T-helper 2 cell treated with Interferon-gamma antibody and Interleukin-4, amounts not matched to agents 5 μg/mL and 100 μg/mL, for 36 hours (primary cell): ENCODE measurements at regions not wholly inside any gene's neighbourhood (a gene's known extent, or its start where the extent isn't known, plus 50 kb on each side); places are given as distances from the start of the nearest gene placed in this dataset.

ENCODE experiments used
- DNase-seq: peaks from one replicate; pipeline ENCODE4 v3.0.0; 2021; ENCODE audit warnings: low spot score
- H3K27ac Mint-ChIP-seq: one replicate; pipeline ENCODE4 v1.8.0; 2021; ENCODE audit warnings: mild to moderate bottlenecking, mixed read lengths
- H3K27me3 Mint-ChIP-seq: one replicate; pipeline ENCODE4 v1.8.0; 2021; ENCODE audit warnings: low read depth, mixed read lengths
- H3K36me3 Mint-ChIP-seq: one replicate; pipeline ENCODE4 v1.8.0; 2021; ENCODE audit warnings: low read depth, mixed read lengths
- H3K4me1 Mint-ChIP-seq: one replicate; pipeline ENCODE4 v1.8.0; 2021; ENCODE audit warnings: low read depth, mixed read lengths
- H3K4me3 Mint-ChIP-seq: one replicate; pipeline ENCODE4 v1.8.0; 2022; ENCODE audit warnings: mild to moderate bottlenecking, moderate library complexity, mixed read lengths
- H3K9me3 Mint-ChIP-seq: one replicate; pipeline ENCODE4 v1.8.0; 2021; ENCODE audit warnings: mixed read lengths

- Mint-ChIP-seq H3K36me3 (no peaks in the 10 kb centered on the region), H3K27ac (no peak overlapping the region), H3K4me3 (no peak overlapping the region), H3K4me1 (no peaks in the 10 kb centered on the region), H3K9me3 (no peaks in the 10 kb centered on the region), H3K27me3 (no peaks in the 10 kb centered on the region)
- DNase-seq, result no peak
Observed at GRCh38 chr15:97162805-97163495, 797.6 kb upstream of the ARRDC4 start.

DNA sequence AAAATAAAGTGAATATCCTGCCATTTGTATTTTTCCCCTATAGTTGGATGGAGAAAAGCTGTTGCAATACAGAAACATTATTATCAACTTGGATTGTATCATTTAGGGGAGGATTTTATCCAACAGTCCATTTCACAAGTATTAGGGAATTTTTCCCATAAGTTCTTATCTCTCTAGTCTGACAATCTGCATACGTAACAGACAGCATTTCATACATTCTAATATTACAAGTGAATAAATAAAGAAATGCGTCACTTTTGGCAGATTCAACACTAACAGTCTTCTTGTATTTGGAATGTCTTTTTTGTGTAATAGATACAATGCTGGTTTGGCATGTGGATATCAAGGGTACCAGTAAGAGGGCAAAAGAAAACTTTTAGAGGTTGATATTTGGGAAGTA, 795.3 kb upstream of the ARRDC4 start:
- Mint-ChIP-seq H3K27ac (no peak overlapping the region), H3K9me3 (no peaks in the 10 kb centered on the region), H3K27me3 (no peaks in the 10 kb centered on the region), H3K4me3 (no peak overlapping the region), H3K4me1 (no peaks in the 10 kb centered on the region), H3K36me3 (no peaks in the 10 kb centered on the region)
- DNase-seq, result no peak

DNA sequence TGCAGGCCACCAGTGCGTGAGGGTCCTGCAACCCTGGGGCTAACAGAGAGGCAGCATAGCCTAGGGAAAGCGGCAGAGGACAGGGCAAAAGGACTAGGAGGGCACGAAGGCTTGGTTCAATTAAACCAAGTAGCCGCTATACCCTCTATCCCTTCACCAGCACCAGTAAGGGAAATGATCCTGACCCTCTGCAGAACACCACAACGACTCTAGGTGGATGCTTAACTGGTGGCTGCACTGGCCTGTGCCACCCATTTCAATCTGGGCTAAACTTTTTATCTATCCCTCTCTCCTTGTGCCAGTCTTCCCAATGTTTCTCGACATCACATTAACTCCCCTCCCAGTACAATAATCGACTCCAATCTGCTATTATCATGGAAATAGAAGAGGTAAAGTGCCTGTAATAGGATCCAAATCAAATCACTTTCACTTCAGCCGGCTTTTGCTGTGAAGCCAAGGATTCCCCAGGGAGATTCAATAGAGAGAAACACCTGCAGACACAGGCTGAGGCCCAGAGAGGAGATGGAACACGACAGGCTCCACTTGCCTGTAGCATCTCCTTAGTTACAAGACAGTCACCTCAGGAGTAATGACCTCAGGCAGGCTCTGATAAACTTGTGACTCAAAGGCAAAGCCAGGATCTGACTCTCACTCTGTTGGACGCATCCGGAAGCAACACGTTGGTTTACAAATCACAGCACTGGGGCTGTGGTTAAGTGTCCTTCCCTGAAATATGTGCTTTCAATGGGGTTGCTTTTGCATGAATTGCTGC, 791.6 kb upstream of the ARRDC4 start:
- Mint-ChIP-seq H3K4me3 (no peak overlapping the region), H3K27me3 (no peaks in the 10 kb centered on the region), H3K36me3 (no peaks in the 10 kb centered on the region), H3K9me3 (peaks cover under 1% of the 10 kb centered on the region), H3K4me1 (no peaks in the 10 kb centered on the region), H3K27ac (no peak overlapping the region)
- DNase-seq, result no peak

DNA sequence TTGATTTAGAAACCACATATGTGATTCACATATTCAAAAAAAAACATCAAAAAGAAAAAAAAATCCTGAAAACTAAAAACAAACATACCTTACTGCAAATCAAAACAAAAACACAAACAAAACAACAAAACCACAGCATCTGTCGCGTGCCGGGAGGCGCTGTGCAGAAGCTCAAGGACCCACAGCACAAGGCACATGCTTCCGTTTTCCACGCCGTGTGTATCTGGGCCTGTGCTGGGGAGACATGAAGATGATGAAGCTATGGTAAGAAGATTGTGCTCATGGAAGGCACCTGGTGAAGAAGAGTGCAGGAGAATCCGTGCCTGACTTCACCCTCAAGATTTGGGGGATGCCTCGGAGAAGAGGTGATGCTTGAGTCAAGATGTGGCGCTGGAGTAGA, 788.9 kb upstream of the ARRDC4 start:
- no peak for DNase-seq
- Mint-ChIP-seq H3K9me3 (peaks cover 10% of the 10 kb centered on the region), H3K27ac (no peak overlapping the region), H3K27me3 (no peaks in the 10 kb centered on the region), H3K36me3 (no peaks in the 10 kb centered on the region), H3K4me1 (no peaks in the 10 kb centered on the region), H3K4me3 (no peak overlapping the region)

- no peak overlapping the region for H3K27ac Mint-ChIP-seq
- no peaks in the 10 kb centered on the region for H3K27me3 Mint-ChIP-seq
- H3K36me3 Mint-ChIP-seq, result no peaks in the 10 kb centered on the region
- no peak overlapping the region for H3K4me3 Mint-ChIP-seq
- H3K9me3 Mint-ChIP-seq, result peaks cover 19% of the 10 kb centered on the region
- no peaks in the 10 kb centered on the region for H3K4me1 Mint-ChIP-seq
- DNase-seq, result no peak
Observed at GRCh38 chr15:97174886-97175540, 785.5 kb upstream of the ARRDC4 start.

GRCh38 chr15:97177151-97177577, 783.3 kb upstream of the ARRDC4 start:
- Mint-ChIP-seq H3K4me3 (no peak overlapping the region), H3K4me1 (no peaks in the 10 kb centered on the region), H3K9me3 (peaks cover 19% of the 10 kb centered on the region), H3K27me3 (no peaks in the 10 kb centered on the region), H3K36me3 (no peaks in the 10 kb centered on the region), H3K27ac (no peak overlapping the region)
- DNase-seq, result no peak

DNA sequence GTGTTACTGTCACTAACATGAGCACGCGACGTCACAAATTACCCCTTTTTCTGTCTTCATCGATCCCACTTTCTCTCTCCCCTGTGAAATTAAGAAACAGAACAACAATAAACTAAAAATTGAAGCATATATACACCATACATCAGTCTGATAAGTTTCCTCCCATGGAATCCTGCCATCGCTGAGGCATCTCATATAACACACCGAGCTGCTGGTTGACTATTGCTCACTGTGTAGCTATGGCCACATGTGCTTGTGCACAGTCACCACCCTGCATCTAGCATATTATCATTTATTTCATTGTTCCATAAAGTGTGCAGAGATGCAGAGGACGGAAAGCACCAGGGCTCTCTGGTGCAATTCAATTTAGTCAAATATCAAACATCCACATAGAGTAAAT, 777.9 kb upstream of the ARRDC4 start:
- no peak for DNase-seq
- Mint-ChIP-seq H3K9me3 (peaks cover 13% of the 10 kb centered on the region), H3K27ac (no peak overlapping the region), H3K36me3 (no peaks in the 10 kb centered on the region), H3K4me3 (no peak overlapping the region), H3K27me3 (no peaks in the 10 kb centered on the region), H3K4me1 (no peaks in the 10 kb centered on the region)

GRCh38 chr15:97189162-97189780, 771.2 kb upstream of the ARRDC4 start:
- Mint-ChIP-seq H3K4me3 (no peak overlapping the region), H3K27ac (no peak overlapping the region), H3K27me3 (no peaks in the 10 kb centered on the region), H3K4me1 (no peaks in the 10 kb centered on the region), H3K36me3 (no peaks in the 10 kb centered on the region), H3K9me3 (peaks cover 18% of the 10 kb centered on the region)
- no peak for DNase-seq

- H3K36me3 Mint-ChIP-seq, result no peaks in the 10 kb centered on the region
- H3K9me3 Mint-ChIP-seq, result peaks cover 14% of the 10 kb centered on the region
Observed at GRCh38 chr15:97194750-97195149, 765.8 kb upstream of the ARRDC4 start.

DNA sequence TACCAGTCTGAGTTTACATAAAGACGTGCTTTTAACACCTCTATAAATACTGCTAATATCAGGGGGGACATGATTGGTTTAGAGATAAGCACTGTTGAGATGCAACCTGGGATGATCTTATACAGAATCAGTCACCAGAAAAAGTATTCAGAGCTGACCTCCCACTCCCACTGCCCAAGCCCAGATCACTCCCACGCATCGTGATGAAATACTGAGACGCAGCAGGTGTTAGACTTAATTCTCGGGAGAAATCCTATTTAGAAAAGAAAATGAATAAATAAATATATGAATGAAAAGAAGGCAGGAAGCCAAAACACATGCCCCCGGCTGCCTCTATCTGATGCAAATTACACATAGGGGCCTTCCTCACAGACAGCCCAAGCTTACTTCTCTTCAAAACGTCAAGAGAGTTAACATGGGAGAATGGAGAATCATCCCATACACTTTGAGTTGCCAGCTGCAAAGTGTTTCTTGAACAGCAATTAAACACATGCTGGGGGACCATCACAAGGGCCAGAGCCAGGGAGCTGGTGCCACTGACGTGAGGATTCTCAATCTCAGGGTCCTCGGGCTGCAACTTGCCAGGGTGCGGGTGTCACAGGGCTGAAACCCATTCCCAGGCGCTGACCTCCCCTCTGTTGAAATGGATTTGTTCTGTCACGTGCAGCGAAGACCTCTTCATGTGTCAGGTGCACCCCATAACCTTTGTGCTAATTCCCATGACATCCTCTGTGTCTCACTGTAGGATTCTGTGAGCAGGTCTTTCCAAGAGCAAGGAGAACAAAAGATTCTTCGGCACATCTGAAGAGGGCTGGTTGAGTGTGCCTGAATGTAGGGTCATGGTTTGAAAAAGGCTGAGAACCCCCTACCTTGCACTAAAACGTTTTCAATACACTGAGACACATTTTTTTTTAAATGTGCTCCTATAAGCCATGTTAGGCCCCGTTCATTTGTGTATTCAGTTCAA, 764.2 kb upstream of the ARRDC4 start:
- Mint-ChIP-seq H3K4me1 (no peaks in the 10 kb centered on the region), H3K27ac (no peak overlapping the region), H3K36me3 (no peaks in the 10 kb centered on the region), H3K27me3 (no peaks in the 10 kb centered on the region), H3K4me3 (no peak overlapping the region), H3K9me3 (peaks cover 11% of the 10 kb centered on the region)
- no peak for DNase-seq

More at GRCh38 chr15:97194750-97195149, 765.8 kb upstream of the ARRDC4 start:
- H3K27me3 Mint-ChIP-seq, result no peaks in the 10 kb centered on the region
- no peak overlapping the region for H3K27ac Mint-ChIP-seq
- DNase-seq, result no peak
- no peak overlapping the region for H3K4me3 Mint-ChIP-seq
- no peaks in the 10 kb centered on the region for H3K4me1 Mint-ChIP-seq

DNA sequence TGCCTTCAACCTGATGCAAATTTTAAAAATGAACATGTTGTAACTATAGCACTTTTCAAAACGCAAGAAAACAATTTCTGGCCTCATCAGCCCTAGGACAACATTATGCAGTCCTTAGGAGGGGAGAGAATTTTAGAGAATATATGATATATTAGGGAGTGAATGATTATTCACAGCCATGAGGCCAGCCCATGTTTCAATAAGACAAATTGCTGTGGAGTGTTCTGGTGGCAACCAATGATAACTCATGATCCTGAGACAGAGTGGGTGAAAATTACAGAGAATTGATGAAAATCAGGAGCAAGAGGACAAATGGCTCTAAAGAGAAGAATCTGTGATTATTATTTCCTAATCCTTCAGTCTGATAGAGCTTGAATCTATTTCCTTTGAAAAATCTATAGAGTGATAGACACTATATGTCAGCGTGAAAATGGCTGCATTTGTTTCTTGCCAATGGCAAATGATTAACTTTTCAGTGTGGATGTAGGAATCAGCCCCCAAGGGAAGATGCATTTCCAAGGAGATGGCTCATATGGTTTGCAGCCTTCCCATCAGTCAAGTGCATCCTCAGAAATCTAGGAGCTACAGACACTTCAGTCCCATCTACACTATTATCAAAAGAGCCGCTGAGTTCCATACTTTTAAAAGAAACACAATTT, 761.0 kb upstream of the ARRDC4 start:
- H3K9me3 Mint-ChIP-seq, result no peaks in the 10 kb centered on the region
- H3K4me1 Mint-ChIP-seq, result no peaks in the 10 kb centered on the region
- no peaks in the 10 kb centered on the region for H3K27me3 Mint-ChIP-seq
- H3K27ac Mint-ChIP-seq, result no peak overlapping the region
- DNase-seq, result no peak
- H3K36me3 Mint-ChIP-seq, result no peaks in the 10 kb centered on the region
- H3K4me3 Mint-ChIP-seq, result no peak overlapping the region

GRCh38 chr15:97200161-97200560, 760.3 kb upstream of the ARRDC4 start:
- no peak overlapping the region for H3K4me3 Mint-ChIP-seq
- no peak overlapping the region for H3K27ac Mint-ChIP-seq
- no peaks in the 10 kb centered on the region for H3K4me1 Mint-ChIP-seq
- no peaks in the 10 kb centered on the region for H3K27me3 Mint-ChIP-seq
- H3K36me3 Mint-ChIP-seq, result no peaks in the 10 kb centered on the region
- H3K9me3 Mint-ChIP-seq, result no peaks in the 10 kb centered on the region
- no peak for DNase-seq

- DNase-seq, result no peak
- Mint-ChIP-seq H3K4me1 (no peaks in the 10 kb centered on the region), H3K36me3 (no peaks in the 10 kb centered on the region)
Observed at GRCh38 chr15:97210277-97210676, 750.2 kb upstream of the ARRDC4 start.

More at GRCh38 chr15:97210277-97210676, 750.2 kb upstream of the ARRDC4 start:
- Mint-ChIP-seq H3K9me3 (no peaks in the 10 kb centered on the region), H3K27me3 (no peaks in the 10 kb centered on the region), H3K27ac (no peak overlapping the region), H3K4me3 (no peak overlapping the region)
